ENCODE measurements at regions not wholly inside any gene's neighbourhood (a gene's known extent, or its start where the extent isn't known, plus 50 kb on each side); places are given as distances from the start of the nearest gene placed in this dataset.
"Not testable (repeated sequence)": the region's sequence is repeated elsewhere in the genome, so short reads cannot be mapped to it uniquely, and the experiment has no call there.

- H3K27ac ChIP-seq, result not testable (repeated sequence)
Measured at GRCh38 chr14:19126269-19127051, 159.2 kb downstream of the POTEM start.

- not testable (repeated sequence) for H3K27ac ChIP-seq
Measured at GRCh38 chr14:19127664-19128435, 160.6 kb downstream of the POTEM start.

GRCh38 chr14:19131553-19131952 is 164.3 kb downstream of the POTEM start:
- not testable (repeated sequence) for H3K27ac ChIP-seq

- not testable (repeated sequence) for H3K27ac ChIP-seq
Measured at GRCh38 chr14:19132013-19132835, 165.0 kb downstream of the POTEM start.

- not testable (repeated sequence) for H3K27ac ChIP-seq
Measured at GRCh38 chr14:19132836-19133120, 165.5 kb downstream of the POTEM start.

GRCh38 chr14:19157106-19157709 is 190.0 kb downstream of the POTEM start:
- not testable (repeated sequence) for H3K27ac ChIP-seq

- not testable (repeated sequence) for H3K27ac ChIP-seq
Measured at GRCh38 chr14:19158012-19158411, 190.8 kb downstream of the POTEM start.

GRCh38 chr14:19158588-19158987 is 191.4 kb downstream of the POTEM start:
- not testable (repeated sequence) for H3K27ac ChIP-seq

GRCh38 chr14:19159003-19159625 is 191.9 kb downstream of the POTEM start:
- not testable (repeated sequence) for H3K27ac ChIP-seq

- H3K27ac ChIP-seq, result not testable (repeated sequence)
Measured at GRCh38 chr14:19160379-19160778, 193.1 kb downstream of the POTEM start.

GRCh38 chr14:19161251-19162033 is 194.2 kb downstream of the POTEM start:
- not testable (repeated sequence) for H3K27ac ChIP-seq

- not testable (repeated sequence) for H3K27ac ChIP-seq
Measured at GRCh38 chr14:19162034-19162706, 194.9 kb downstream of the POTEM start.

GRCh38 chr14:19162920-19163319 is 195.7 kb downstream of the POTEM start:
- not testable (repeated sequence) for H3K27ac ChIP-seq

- H3K27ac ChIP-seq, result not testable (repeated sequence)
Measured at GRCh38 chr14:19163891-19164290, 196.7 kb downstream of the POTEM start.

- not testable (repeated sequence) for H3K27ac ChIP-seq
Measured at GRCh38 chr14:19164426-19164825, 197.2 kb downstream of the POTEM start.

GRCh38 chr14:19166056-19166455 is 198.8 kb downstream of the POTEM start:
- not testable (repeated sequence) for H3K27ac ChIP-seq

GRCh38 chr14:19167454-19168190 is 200.4 kb downstream of the POTEM start:
- H3K27ac ChIP-seq, result not testable (repeated sequence)

- not testable (repeated sequence) for H3K27ac ChIP-seq
Measured at GRCh38 chr14:19168261-19168660, 201.0 kb downstream of the POTEM start.

- H3K27ac ChIP-seq, result not testable (repeated sequence)
Measured at GRCh38 chr14:19169561-19170362, 202.5 kb downstream of the POTEM start.

Data from 22Rv1 (cell line).